H1 (cell line): ENCODE measurements at regions not wholly inside any gene's neighbourhood (a gene's known extent, or its start where the extent isn't known, plus 50 kb on each side); places are given as distances from the start of the nearest gene placed in this dataset.

ENCODE experiments used
- POLR2A ChIP-seq, 2 experiments: IDR thresholded peaks; 1 replicate in 1 of 2; 2 replicates in 1 of 2; pipeline ENCODE4 v1.6.1; 2011; ENCODE audit warnings: low read depth in 2 of 2, low read length in 2 of 2, mild to moderate bottlenecking in 2 of 2; ENCODE audit errors: control extremely low read depth in 1 of 2
- TF ChIP-seq, protein P1 (sequence below), 3 experiments: IDR thresholded peaks; 1 replicate in 2 of 3; 2 replicates in 1 of 3; pipeline versions ENCODE4 v1.5.1 to v1.6.1; 2011; ENCODE audit warnings: low read length in 3 of 3, mild to moderate bottlenecking in 3 of 3, inconsistent platforms in 2 of 3, low read depth in 1 of 3, moderate library complexity in 1 of 3; ENCODE audit not compliant: insufficient read depth in 1 of 3; ENCODE audit errors: control extremely low read depth in 1 of 3

DNA sequence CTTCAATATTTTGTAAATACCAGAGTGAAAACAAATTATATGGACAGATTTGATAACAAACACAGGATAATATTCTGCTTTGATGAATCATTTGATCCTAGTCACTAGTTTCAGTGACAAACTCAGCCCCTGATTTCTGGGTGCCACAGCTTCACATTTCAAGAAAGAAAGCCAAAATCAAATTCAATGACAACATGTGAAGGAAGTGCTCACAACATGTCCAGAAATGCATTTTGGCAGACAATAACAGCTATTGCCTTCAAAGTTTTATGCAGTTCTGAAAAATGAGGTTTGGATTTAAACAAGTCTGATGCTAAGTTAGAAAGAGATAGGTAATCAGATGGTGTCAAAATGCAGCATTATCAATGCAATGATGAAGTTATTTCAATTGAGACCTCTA is 106.9 kb upstream of the PIEZO2 start:
- TF ChIP-seq POLR2A (IDR thresholded peaks at IDR 0.05; ENCODE audit: control extremely low read depth in 1 of 2, low read depth in 2 of 2, low read length in 2 of 2), result no peak
- TF ChIP-seq, protein P1, sequence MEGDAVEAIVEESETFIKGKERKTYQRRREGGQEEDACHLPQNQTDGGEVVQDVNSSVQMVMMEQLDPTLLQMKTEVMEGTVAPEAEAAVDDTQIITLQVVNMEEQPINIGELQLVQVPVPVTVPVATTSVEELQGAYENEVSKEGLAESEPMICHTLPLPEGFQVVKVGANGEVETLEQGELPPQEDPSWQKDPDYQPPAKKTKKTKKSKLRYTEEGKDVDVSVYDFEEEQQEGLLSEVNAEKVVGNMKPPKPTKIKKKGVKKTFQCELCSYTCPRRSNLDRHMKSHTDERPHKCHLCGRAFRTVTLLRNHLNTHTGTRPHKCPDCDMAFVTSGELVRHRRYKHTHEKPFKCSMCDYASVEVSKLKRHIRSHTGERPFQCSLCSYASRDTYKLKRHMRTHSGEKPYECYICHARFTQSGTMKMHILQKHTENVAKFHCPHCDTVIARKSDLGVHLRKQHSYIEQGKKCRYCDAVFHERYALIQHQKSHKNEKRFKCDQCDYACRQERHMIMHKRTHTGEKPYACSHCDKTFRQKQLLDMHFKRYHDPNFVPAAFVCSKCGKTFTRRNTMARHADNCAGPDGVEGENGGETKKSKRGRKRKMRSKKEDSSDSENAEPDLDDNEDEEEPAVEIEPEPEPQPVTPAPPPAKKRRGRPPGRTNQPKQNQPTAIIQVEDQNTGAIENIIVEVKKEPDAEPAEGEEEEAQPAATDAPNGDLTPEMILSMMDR (IDR thresholded peaks at IDR 0.05; ENCODE audit: control extremely low read depth in 1 of 3, insufficient read depth in 1 of 3, low read depth in 1 of 3, low read length in 3 of 3), result no peak
